Mesothelial cell of epicardium (in vitro differentiated cells): ENCODE measurements at regions not wholly inside any gene's neighbourhood (a gene's known extent, or its start where the extent isn't known, plus 50 kb on each side); places are given as distances from the start of the nearest gene placed in this dataset.
"Not testable (repeated sequence)": the region's sequence is repeated elsewhere in the genome, so short reads cannot be mapped to it uniquely, and the experiment has no call there.

Experiments
- DNase-seq, 2 experiments: peaks; one replicate each; pipeline ENCODE4 v3.0.0; 2021; ENCODE audit warnings: low spot score in 2 of 2; ENCODE audit not compliant: unreplicated experiment in 2 of 2
- H3K27ac Mint-ChIP-seq: 2 replicates; pipeline ENCODE4 v1.8.0; 2021; ENCODE audit warnings: mixed read lengths
- H3K27me3 Mint-ChIP-seq: 2 replicates; pipeline ENCODE4 v1.8.0; 2021; ENCODE audit warnings: low read depth, mixed read lengths
- H3K36me3 Mint-ChIP-seq: 2 replicates; pipeline ENCODE4 v1.8.0; 2021; ENCODE audit warnings: mixed read lengths
- H3K4me1 Mint-ChIP-seq: 2 replicates; pipeline ENCODE4 v1.8.0; 2021; ENCODE audit warnings: mixed read lengths
- H3K4me3 Mint-ChIP-seq: 2 replicates; pipeline ENCODE4 v1.8.0; 2021; ENCODE audit warnings: mild to moderate bottlenecking, moderate library complexity, mixed read lengths
- H3K9me3 Mint-ChIP-seq: 2 replicates; pipeline ENCODE4 v1.8.0; 2021; ENCODE audit warnings: mixed read lengths
- CTCF ChIP-seq: fragments of 200-600 bp; sonication (generic); IDR thresholded peaks from one replicate; pipeline ENCODE4 v1.5.0; 2021; ENCODE audit warnings: antibody characterized with exemption; ENCODE audit not compliant: unreplicated experiment

GRCh38 chr5:52139888-52140615 lies 647.7 kb upstream of the ITGA1 start:
- Mint-ChIP-seq H3K27ac (no peak overlapping the region), H3K9me3 (no peaks in the 10 kb centered on the region), H3K36me3 (no peaks in the 10 kb centered on the region), H3K4me1 (peaks cover 8% of the 10 kb centered on the region), H3K27me3 (no peaks in the 10 kb centered on the region), H3K4me3 (no peak overlapping the region)
- DNase-seq: no peak
- TF ChIP-seq CTCF: no peak

DNA sequence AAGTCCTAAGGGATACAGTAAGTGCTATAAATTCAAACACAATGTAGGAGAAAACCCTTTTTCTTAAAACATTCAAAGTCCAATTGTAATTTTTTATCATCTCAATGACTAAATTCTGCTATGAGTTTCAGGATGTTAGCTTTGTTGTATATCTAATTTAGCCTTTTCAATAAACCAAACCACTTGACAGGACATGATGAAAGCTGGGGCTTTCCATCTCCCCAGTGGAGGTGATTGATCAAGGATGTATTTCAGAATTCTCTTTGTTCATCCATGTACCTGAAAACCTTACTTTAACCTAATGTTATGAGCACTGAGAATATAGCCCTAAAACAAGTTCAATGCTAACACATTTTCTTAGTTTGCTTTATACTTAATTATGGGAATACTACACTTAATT lies 639.0 kb upstream of the ITGA1 start:
- no peak for TF ChIP-seq CTCF
- Mint-ChIP-seq H3K36me3 (no peaks in the 10 kb centered on the region), H3K27ac (no peak overlapping the region), H3K27me3 (peaks cover 4% of the 10 kb centered on the region), H3K9me3 (no peaks in the 10 kb centered on the region), H3K4me1 (no peaks in the 10 kb centered on the region), H3K4me3 (no peak overlapping the region)
- DNase-seq: no peak

DNA sequence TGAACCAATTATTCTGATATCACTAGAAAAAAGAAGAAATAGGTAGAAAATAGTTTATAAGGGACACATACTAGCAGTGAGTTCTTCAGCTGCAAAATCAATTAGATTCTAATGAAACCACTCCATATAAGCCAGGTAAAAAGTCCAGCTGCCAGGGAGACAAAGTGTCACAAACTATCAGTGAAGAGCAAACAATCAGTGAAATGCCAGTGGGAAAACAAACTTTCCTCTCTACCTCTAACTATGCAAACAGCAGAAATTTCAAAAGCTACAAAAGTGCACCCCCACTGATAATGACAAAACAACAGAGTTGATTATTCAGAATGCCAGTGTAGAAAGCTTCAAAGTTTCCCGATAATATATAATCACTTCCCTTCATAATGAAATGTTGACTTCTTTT lies 637.2 kb upstream of the ITGA1 start:
- peaks cover 4% of the 10 kb centered on the region for H3K27me3 Mint-ChIP-seq
- H3K27ac Mint-ChIP-seq: no peak overlapping the region
- no peaks in the 10 kb centered on the region for H3K4me1 Mint-ChIP-seq
- no peaks in the 10 kb centered on the region for H3K9me3 Mint-ChIP-seq
- no peak overlapping the region for H3K4me3 Mint-ChIP-seq
- DNase-seq: no peak
- TF ChIP-seq CTCF: no peak
- H3K36me3 Mint-ChIP-seq: no peaks in the 10 kb centered on the region

DNA sequence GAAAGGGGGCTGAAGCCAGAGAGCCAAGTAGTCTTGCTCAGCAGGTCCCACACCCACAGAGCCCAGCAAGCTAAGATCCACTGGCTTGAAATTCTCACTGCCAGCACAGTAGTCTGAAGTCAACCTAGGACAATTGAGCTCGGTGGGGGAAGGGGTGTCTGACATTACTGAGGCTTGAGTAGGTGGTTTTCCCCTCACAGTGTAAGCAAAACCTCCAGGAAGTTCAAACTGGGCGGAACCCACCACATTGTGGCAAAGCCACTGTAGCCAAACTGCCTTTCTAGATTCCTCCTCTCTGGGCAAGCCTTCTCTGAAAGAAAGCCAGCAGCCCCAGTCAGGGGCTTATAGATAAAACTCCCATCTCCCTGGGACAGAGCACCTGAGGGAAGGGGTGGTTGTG lies 630.9 kb upstream of the ITGA1 start:
- H3K27ac Mint-ChIP-seq: not testable (repeated sequence)

GRCh38 chr5:52165806-52166205 lies 621.9 kb upstream of the ITGA1 start:
- H3K4me3 Mint-ChIP-seq, H3K27ac Mint-ChIP-seq, H3K4me1 Mint-ChIP-seq, DNase-seq, H3K27me3 Mint-ChIP-seq, H3K36me3 Mint-ChIP-seq, H3K9me3 Mint-ChIP-seq: not testable (repeated sequence)

More for the DNA sequence above, 630.9 kb upstream of the ITGA1 start:
- not testable (repeated sequence) for H3K4me1 Mint-ChIP-seq, H3K36me3 Mint-ChIP-seq, H3K4me3 Mint-ChIP-seq, DNase-seq, H3K27me3 Mint-ChIP-seq
- peaks cover 24% of the 10 kb centered on the region for H3K9me3 Mint-ChIP-seq

GRCh38 chr5:52173133-52173532 lies 614.6 kb upstream of the ITGA1 start:
- no peak for TF ChIP-seq CTCF
- Mint-ChIP-seq H3K36me3 (no peaks in the 10 kb centered on the region), H3K4me3 (no peak overlapping the region), H3K27ac (no peak overlapping the region), H3K9me3 (no peaks in the 10 kb centered on the region), H3K4me1 (no peaks in the 10 kb centered on the region), H3K27me3 (no peaks in the 10 kb centered on the region)
- DNase-seq: no peak

DNA sequence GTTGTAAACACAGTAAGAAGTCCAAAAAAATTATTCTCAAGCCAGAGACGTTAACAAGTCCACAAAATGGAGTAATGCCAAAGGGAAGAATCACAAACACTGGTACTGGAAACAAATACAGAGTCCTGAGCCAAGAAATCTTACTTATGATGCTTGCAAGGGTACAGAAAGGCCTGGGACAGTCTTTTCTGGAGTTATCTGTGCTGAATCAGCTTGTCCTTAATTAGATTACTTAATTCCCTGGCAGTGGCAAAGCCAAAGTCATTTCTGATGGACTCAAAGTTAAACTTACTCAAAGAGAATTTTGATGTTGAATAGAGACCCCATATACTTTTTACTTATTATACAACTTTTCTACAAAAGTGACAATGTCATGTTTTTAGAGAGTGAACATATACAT lies 610.5 kb upstream of the ITGA1 start:
- H3K9me3 Mint-ChIP-seq: peaks cover 5% of the 10 kb centered on the region
- no peaks in the 10 kb centered on the region for H3K4me1 Mint-ChIP-seq
- TF ChIP-seq CTCF: no peak
- H3K36me3 Mint-ChIP-seq: no peaks in the 10 kb centered on the region
- no peak overlapping the region for H3K4me3 Mint-ChIP-seq
- H3K27me3 Mint-ChIP-seq: no peaks in the 10 kb centered on the region
- DNase-seq: no peak
- no peak overlapping the region for H3K27ac Mint-ChIP-seq
